HEK293T (cell line): ENCODE measurements at regions not wholly inside any gene's neighbourhood (a gene's known extent, or its start where the extent isn't known, plus 50 kb on each side); places are given as distances from the start of the nearest gene placed in this dataset.

Experiments used
- ARNT ChIP-seq: fragments of 450-650 bp; IDR thresholded peaks from 2 replicates; pipeline ENCODE4 v1.6.1; 2017; ENCODE audit warnings: mild to moderate bottlenecking
- BHLHE40 ChIP-seq: fragments of 450-650 bp; IDR thresholded peaks from 2 replicates; pipeline ENCODE4 v1.6.1; 2016; ENCODE audit warnings: mild to moderate bottlenecking, moderate library complexity, borderline replicate concordance
- CTBP1 ChIP-seq: fragments of 450-650 bp; IDR thresholded peaks from 2 replicates; pipeline ENCODE4 v1.6.1; 2016; ENCODE audit warnings: borderline replicate concordance
- FOXA1 ChIP-seq: fragments of 450-650 bp; IDR thresholded peaks from 2 replicates; pipeline ENCODE4 v1.6.1; 2016; ENCODE audit warnings: mild to moderate bottlenecking
- FOXK2 ChIP-seq: fragments of 450-650 bp; IDR thresholded peaks from 2 replicates; pipeline ENCODE4 v1.6.1; 2016; ENCODE audit warnings: mild to moderate bottlenecking
- FOXM1 ChIP-seq: fragments of 450-650 bp; IDR thresholded peaks from 2 replicates; pipeline ENCODE4 v1.6.1; 2017; ENCODE audit warnings: mild to moderate bottlenecking, borderline replicate concordance
- LEF1 ChIP-seq: fragments of 450-650 bp; IDR thresholded peaks from 2 replicates; pipeline ENCODE4 v1.6.1; 2017; ENCODE audit warnings: mild to moderate bottlenecking, borderline replicate concordance
- NFRKB ChIP-seq: fragments of 450-650 bp; IDR thresholded peaks from 2 replicates; pipeline ENCODE4 v1.6.1; 2016; ENCODE audit warnings: mild to moderate bottlenecking, moderate library complexity
- SP1 ChIP-seq: fragments of 450-650 bp; IDR thresholded peaks from 2 replicates; pipeline ENCODE4 v1.6.1; 2017
- SUZ12 ChIP-seq: fragments of 450-650 bp; IDR thresholded peaks from 2 replicates; pipeline ENCODE4 v1.6.1; 2016; ENCODE audit warnings: mild to moderate bottlenecking
- TARDBP ChIP-seq: fragments of 450-650 bp; IDR thresholded peaks from 2 replicates; pipeline ENCODE4 v1.6.1; 2016
- ZNF384 ChIP-seq: fragments of 450-650 bp; IDR thresholded peaks from 2 replicates; pipeline ENCODE4 v1.6.1; 2016
- TF ChIP-seq, protein P1 (sequence below): fragments of 450-650 bp; IDR thresholded peaks from 2 replicates; pipeline ENCODE4 v1.6.1; 2016

DNA sequence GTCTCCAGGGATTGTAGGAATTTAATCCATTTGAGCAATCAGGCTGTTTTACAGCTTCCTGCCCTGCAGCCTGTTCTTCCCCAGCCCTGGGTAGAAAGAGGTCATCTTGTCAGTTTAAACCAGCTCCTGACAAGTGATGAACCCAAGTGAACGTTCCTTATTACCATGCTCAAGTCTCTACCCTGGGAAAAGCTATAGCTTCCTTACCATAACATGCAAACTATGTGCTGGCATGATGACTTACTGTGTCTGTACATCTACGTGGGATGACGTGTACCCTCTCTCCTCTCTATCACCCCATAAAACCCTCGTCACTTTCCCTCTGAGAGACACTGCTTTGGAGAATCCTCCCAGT is 452.2 kb downstream of the XYLT1 start:
- no peak for TF ChIP-seq SP1
- no peak for TF ChIP-seq NFRKB
- TF ChIP-seq FOXK2: no peak
- no peak for TF ChIP-seq CTBP1
- TF ChIP-seq SUZ12: no peak
- TF ChIP-seq LEF1: no peak
- no peak for TF ChIP-seq TARDBP
- no peak for TF ChIP-seq FOXM1
- no peak for TF ChIP-seq BHLHE40
- no peak for TF ChIP-seq ARNT
- no peak for TF ChIP-seq ZNF384
- no peak for TF ChIP-seq FOXA1
- TF ChIP-seq, protein P1, sequence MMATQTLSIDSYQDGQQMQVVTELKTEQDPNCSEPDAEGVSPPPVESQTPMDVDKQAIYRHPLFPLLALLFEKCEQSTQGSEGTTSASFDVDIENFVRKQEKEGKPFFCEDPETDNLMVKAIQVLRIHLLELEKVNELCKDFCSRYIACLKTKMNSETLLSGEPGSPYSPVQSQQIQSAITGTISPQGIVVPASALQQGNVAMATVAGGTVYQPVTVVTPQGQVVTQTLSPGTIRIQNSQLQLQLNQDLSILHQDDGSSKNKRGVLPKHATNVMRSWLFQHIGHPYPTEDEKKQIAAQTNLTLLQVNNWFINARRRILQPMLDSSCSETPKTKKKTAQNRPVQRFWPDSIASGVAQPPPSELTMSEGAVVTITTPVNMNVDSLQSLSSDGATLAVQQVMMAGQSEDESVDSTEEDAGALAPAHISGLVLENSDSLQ: no peak
